Smooth muscle cell (in vitro differentiated cells): ENCODE measurements at regions not wholly inside any gene's neighbourhood (a gene's known extent, or its start where the extent isn't known, plus 50 kb on each side); places are given as distances from the start of the nearest gene placed in this dataset.

Experiments used
- DNase-seq: peaks from one replicate; lab custom pipeline; 2025; ENCODE audit not compliant: unreplicated experiment; lab: John Stamatoyannopoulos, UW
- H2AFZ ChIP-seq: fragments of 200-600 bp; sonication (generic); 2 replicates; pipeline ENCODE4 v1.6.0; 2016; ENCODE audit warnings: antibody characterized with exemption, low read depth, mild to moderate bottlenecking
- H3F3A ChIP-seq: fragments of 200-600 bp; sonication (generic); 2 replicates; pipeline ENCODE4 v1.6.0; 2017; ENCODE audit warnings: antibody characterized with exemption, low read depth
- H3K27ac ChIP-seq: fragments of 200-600 bp; sonication (generic); 2 replicates; pipeline ENCODE4 v1.5.1; 2016; ENCODE audit warnings: low read depth, mild to moderate bottlenecking
- H3K27me3 ChIP-seq: fragments of 200-600 bp; sonication (generic); 2 replicates; pipeline ENCODE4 v1.6.1; 2016; ENCODE audit warnings: low read depth, mild to moderate bottlenecking
- H3K36me3 ChIP-seq: fragments of 200-600 bp; sonication (generic); 2 replicates; pipeline ENCODE4 v1.5.1; 2016; ENCODE audit warnings: low read depth
- H3K4me1 ChIP-seq: fragments of 200-600 bp; sonication (generic); 2 replicates; pipeline ENCODE4 v1.5.1; 2016; ENCODE audit warnings: low read depth
- H3K4me2 ChIP-seq: fragments of 200-600 bp; sonication (generic); 2 replicates; pipeline ENCODE4 v1.6.0; 2016; ENCODE audit warnings: mild to moderate bottlenecking
- H3K4me3 ChIP-seq: fragments of 200-600 bp; sonication (generic); 2 replicates; pipeline ENCODE4 v1.5.1; 2016; ENCODE audit warnings: mild to moderate bottlenecking
- H3K79me2 ChIP-seq: fragments of 200-600 bp; sonication (generic); 2 replicates; pipeline ENCODE4 v1.6.0; 2016; ENCODE audit warnings: low read depth, mild to moderate bottlenecking
- H3K9ac ChIP-seq: fragments of 200-600 bp; sonication (generic); 2 replicates; pipeline ENCODE4 v1.6.0; 2016; ENCODE audit warnings: low read depth
- H3K9me3 ChIP-seq: fragments of 200-600 bp; sonication (generic); replicated peaks from 2 replicates; pipeline ENCODE4 v1.5.1; 2016; ENCODE audit warnings: low read depth
- H4K20me1 ChIP-seq: fragments of 200-600 bp; sonication (generic); 2 replicates; pipeline ENCODE4 v1.6.0; 2016; ENCODE audit warnings: low read depth
- CTCF ChIP-seq: fragments of 200-600 bp; sonication (generic); IDR thresholded peaks from 2 replicates; pipeline ENCODE4 v1.5.1; 2017; ENCODE audit warnings: borderline replicate concordance, mild to moderate bottlenecking, antibody characterized with exemption; ENCODE audit not compliant: insufficient read depth, poor library complexity, severe bottlenecking
- WGBS: methylation state at CpG from one replicate; pipeline ENCODE4 v1.1.7; 2016; ENCODE audit warnings: low lambda C conversion rate; 5-methylcytosine and 5-hydroxymethylcytosine counted together

GRCh38 chr5:124550731-124551130 lies 195.7 kb downstream of the ZNF608 start:
- WGBS, result 54% methylated on average over 3 of the region's 3 CpGs
- H3K79me2 ChIP-seq, result no peaks in the 10 kb centered on the region
- no peaks in the 10 kb centered on the region for H4K20me1 ChIP-seq
- no peak overlapping the region for H3K4me2 ChIP-seq
- H3K4me1 ChIP-seq, result no peaks in the 10 kb centered on the region
- H3K9me3 ChIP-seq, result no peaks in the 10 kb centered on the region
- no peak overlapping the region for H2AFZ ChIP-seq
- H3K27ac ChIP-seq, result no peak overlapping the region
- peaks cover 5% of the 10 kb centered on the region for H3F3A ChIP-seq
- no peak for DNase-seq
- no peak overlapping the region for H3K9ac ChIP-seq
- no peak for TF ChIP-seq CTCF
- no peaks in the 10 kb centered on the region for H3K36me3 ChIP-seq
- H3K4me3 ChIP-seq, result no peak overlapping the region
- no peaks in the 10 kb centered on the region for H3K27me3 ChIP-seq

GRCh38 chr5:124549891-124550436 lies 196.5 kb downstream of the ZNF608 start:
- DNase-seq, result no peak
- 95% methylated on average over 4 of the region's 4 CpGs for WGBS
- H3K4me1 ChIP-seq, result no peaks in the 10 kb centered on the region
- H3K27ac ChIP-seq, result no peak overlapping the region
- no peak for TF ChIP-seq CTCF
- no peak overlapping the region for H3K4me3 ChIP-seq
- no peak overlapping the region for H3K4me2 ChIP-seq
- H3K27me3 ChIP-seq, result no peaks in the 10 kb centered on the region
- no peaks in the 10 kb centered on the region for H3K79me2 ChIP-seq
- H3K9ac ChIP-seq, result no peak overlapping the region
- no peak overlapping the region for H2AFZ ChIP-seq
- H3F3A ChIP-seq, result peaks cover 5% of the 10 kb centered on the region
- no peaks in the 10 kb centered on the region for H4K20me1 ChIP-seq
- H3K36me3 ChIP-seq, result no peaks in the 10 kb centered on the region
- no peaks in the 10 kb centered on the region for H3K9me3 ChIP-seq

- Histone ChIP-seq H3K27ac (no peak overlapping the region), H3K4me3 (no peak overlapping the region), H3K9me3 (no peaks in the 10 kb centered on the region), H3F3A (no peaks in the 10 kb centered on the region), H3K9ac (no peak overlapping the region), H4K20me1 (no peaks in the 10 kb centered on the region), H2AFZ (no peak overlapping the region), H3K4me1 (no peaks in the 10 kb centered on the region), H3K4me2 (no peak overlapping the region), H3K36me3 (no peaks in the 10 kb centered on the region), H3K79me2 (no peaks in the 10 kb centered on the region), H3K27me3 (no peaks in the 10 kb centered on the region)
- 85% methylated on average over 2 of the region's 2 CpGs for WGBS
- no peak for TF ChIP-seq CTCF
- DNase-seq, result no peak
These were observed 199.8 kb downstream of the ZNF608 start for GRCh38 chr5:124546643-124547042.

GRCh38 chr5:124544366-124545055 lies 201.9 kb downstream of the ZNF608 start:
- H3K4me3 ChIP-seq, result no peak overlapping the region
- no peaks in the 10 kb centered on the region for H3F3A ChIP-seq
- no peak for DNase-seq
- H3K79me2 ChIP-seq, result no peaks in the 10 kb centered on the region
- no peak overlapping the region for H3K27ac ChIP-seq
- no peak overlapping the region for H3K9ac ChIP-seq
- H3K9me3 ChIP-seq, result no peaks in the 10 kb centered on the region
- H3K4me1 ChIP-seq, result no peaks in the 10 kb centered on the region
- 82% methylated on average over 2 of the region's 2 CpGs for WGBS
- H2AFZ ChIP-seq, result no peak overlapping the region
- no peaks in the 10 kb centered on the region for H3K27me3 ChIP-seq
- no peaks in the 10 kb centered on the region for H3K36me3 ChIP-seq
- H3K4me2 ChIP-seq, result no peak overlapping the region
- H4K20me1 ChIP-seq, result no peaks in the 10 kb centered on the region
- no peak for TF ChIP-seq CTCF
